A549 (cell line): ENCODE measurements at regions not wholly inside any gene's neighbourhood (a gene's known extent, or its start where the extent isn't known, plus 50 kb on each side); places are given as distances from the start of the nearest gene placed in this dataset.

Source experiments
- ATAC-seq, 2 experiments: fragments of 200-7000 bp in 1 of 2; fragments of >200 bp in 1 of 2; cut with Nextera tagmentation in 1 of 2; cut with Tn5 transposase in 1 of 2; 3 replicates each; pipeline versions ENCODE4 v1.8.0 to v1.9.1; 2018 to 2020; ENCODE audit warnings: mild to moderate bottlenecking in 1 of 2, moderate library complexity in 1 of 2
- CTCF ChIA-PET: fragments of 300-600 bp; sonication (Branson Sonifier 250); formaldehyde crosslinking; extraction: SDS; loops from one replicate; lab custom pipeline; 2021; ENCODE audit warnings: antibody characterized with exemption, inconsistent platforms; lab: Yijun Ruan, JAX
- POLR2A ChIA-PET: fragments of 350-600 bp; formaldehyde crosslinking; extraction: SDS; loops from one replicate; lab custom pipeline; 2021; ENCODE audit warnings: antibody characterized with exemption, inconsistent platforms; lab: Yijun Ruan, JAX
- DNase-seq, 2 experiments: peaks; one replicate each; pipeline versions ENCODE4 v3.0.0 to v3.0.0-alpha.2; 2011 to 2016; ENCODE audit warnings: low read depth in 1 of 2, low spot score in 1 of 2
- FAIRE-seq: peaks from 2 replicates; lab custom pipeline; 2011; peaks lifted over from hg19 to GRCh38; lab: Jason Lieb, UNC
- H3K27ac ChIP-seq, 2 experiments: fragments of >200 bp; sonication (Bioruptor Twin); formaldehyde crosslinking; 3 replicates each; pipeline ENCODE4 v1.5.1; 2016 to 2017
- H3K4me1 ChIP-seq: fragments of >200 bp; sonication (Bioruptor Twin); formaldehyde crosslinking; 3 replicates; pipeline ENCODE4 v1.6.1; 2016
- H3K4me2 ChIP-seq: fragments of >200 bp; sonication (Bioruptor Twin); formaldehyde crosslinking; 3 replicates; pipeline ENCODE4 v1.6.1; 2016
- H3K4me3 ChIP-seq: fragments of >200 bp; sonication (Bioruptor Twin); formaldehyde crosslinking; 3 replicates; pipeline ENCODE4 v1.5.1; 2016
- H3K9me3 ChIP-seq: fragments of >200 bp; sonication (Bioruptor Twin); formaldehyde crosslinking; 3 replicates; pipeline ENCODE4 v1.6.1; 2016
- BCL3 ChIP-seq: fragments of >200 bp; sonication (Bioruptor Twin); formaldehyde crosslinking; IDR thresholded peaks from 3 replicates; pipeline ENCODE4 v1.6.1; 2016
- CBX8 ChIP-seq: fragments of 200-600 bp; sonication (generic); IDR thresholded peaks from 2 replicates; pipeline ENCODE4 v1.6.1; 2016
- CEBPB ChIP-seq, 2 experiments: fragments of >200 bp in 1 of 2; sonication (Bioruptor Twin) in 1 of 2; formaldehyde crosslinking in 1 of 2; IDR thresholded peaks; 2 replicates each; pipeline ENCODE4 v1.6.1; 2012 to 2016
- CHD2 ChIP-seq: fragments of 150-350 bp; IDR thresholded peaks from 2 replicates; pipeline ENCODE4 v1.6.1; 2014; ENCODE audit warnings: low read length; ENCODE audit not compliant: partially characterized antibody
- CHD4 ChIP-seq: fragments of 200-600 bp; sonication (generic); IDR thresholded peaks from 2 replicates; pipeline ENCODE4 v1.6.1; 2016; ENCODE audit warnings: antibody characterized with exemption, mild to moderate bottlenecking, borderline replicate concordance
- CTCF ChIP-seq: fragments of >200 bp; sonication (Bioruptor Twin); formaldehyde crosslinking; IDR thresholded peaks from 3 replicates; pipeline ENCODE4 v1.5.1; 2016
- E2F6 ChIP-seq: IDR thresholded peaks from 2 replicates; pipeline ENCODE4 v1.6.1; 2012; ENCODE audit warnings: low read depth, borderline replicate concordance
- ELK1 ChIP-seq: fragments of 150-350 bp; IDR thresholded peaks from 2 replicates; pipeline ENCODE4 v1.6.1; 2014; ENCODE audit warnings: low read depth, mild to moderate bottlenecking, low read length
- EP300 ChIP-seq, 2 experiments: fragments of >200 bp; sonication (Bioruptor Twin); formaldehyde crosslinking; IDR thresholded peaks; 2 replicates in 1 of 2; 3 replicates in 1 of 2; pipeline ENCODE4 v1.6.1; 2016 to 2017
- ESRRA ChIP-seq: fragments of 150-350 bp; IDR thresholded peaks from 2 replicates; pipeline ENCODE4 v1.6.1; 2014; ENCODE audit warnings: mild to moderate bottlenecking, low read length, borderline replicate concordance
- FOSL2 ChIP-seq, 2 experiments: fragments of 450-650 bp in 1 of 2; fragments of >200 bp in 1 of 2; sonication (Bioruptor Twin) in 1 of 2; formaldehyde crosslinking; IDR thresholded peaks; 2 replicates each; pipeline versions ENCODE4 v1.5.0 to v1.6.1; 2016 to 2020; ENCODE audit warnings: mild to moderate bottlenecking in 1 of 2, moderate library complexity in 1 of 2
- GATA3 ChIP-seq: IDR thresholded peaks from 2 replicates; pipeline ENCODE4 v1.6.1; 2012; ENCODE audit warnings: borderline replicate concordance
- HDAC2 ChIP-seq: fragments of 200-600 bp; sonication (generic); IDR thresholded peaks from 2 replicates; pipeline ENCODE4 v1.6.1; 2016
- HES2 ChIP-seq: fragments of >200 bp; sonication (Bioruptor Twin); formaldehyde crosslinking; IDR thresholded peaks from 2 replicates; pipeline ENCODE4 v1.6.1; 2016
- HOXA7 ChIP-seq: fragments of 250-450 bp; sonication (Bioruptor Pico); IDR thresholded peaks from 2 replicates; pipeline ENCODE4 v1.5.0; 2020; ENCODE audit warnings: mild to moderate bottlenecking, moderate library complexity
- HOXB5 ChIP-seq: fragments of 250-450 bp; sonication (Bioruptor Pico); IDR thresholded peaks from 2 replicates; pipeline ENCODE4 v1.5.0; 2020; ENCODE audit warnings: mild to moderate bottlenecking, moderate library complexity
- KDM1A ChIP-seq: fragments of 200-600 bp; sonication (generic); IDR thresholded peaks from 2 replicates; pipeline ENCODE4 v1.6.1; 2016; ENCODE audit warnings: low read depth, mild to moderate bottlenecking
- MAFK ChIP-seq: fragments of 450-650 bp; IDR thresholded peaks from 2 replicates; pipeline ENCODE4 v1.6.1; 2014; ENCODE audit not compliant: partially characterized antibody
- MAZ ChIP-seq: fragments of 150-350 bp; IDR thresholded peaks from 2 replicates; pipeline ENCODE4 v1.6.1; 2014; ENCODE audit warnings: antibody characterized with exemption, low read depth, low read length, borderline replicate concordance
- NFE2L2 ChIP-seq: fragments of 150-350 bp; conservative IDR thresholded peaks from 2 replicates; pipeline ENCODE4 v1.6.1; 2014; ENCODE audit warnings: low read length
- PBX3 ChIP-seq: IDR thresholded peaks from 2 replicates; pipeline ENCODE4 v1.6.1; 2012
- PHF8 ChIP-seq: fragments of 200-600 bp; sonication (generic); IDR thresholded peaks from 2 replicates; pipeline ENCODE4 v1.6.1; 2016; ENCODE audit warnings: low read depth, mild to moderate bottlenecking, antibody characterized with exemption, moderate library complexity, borderline replicate concordance
- RAD21 ChIP-seq, 2 experiments: fragments of >200 bp in 1 of 2; sonication (Bioruptor Twin) in 1 of 2; formaldehyde crosslinking in 1 of 2; IDR thresholded peaks in 1 of 2; conservative IDR thresholded peaks in 1 of 2; 2 replicates in 1 of 2; 3 replicates in 1 of 2; pipeline ENCODE4 v1.6.1; 2012 to 2018; ENCODE audit warnings: inconsistent platforms in 1 of 2
- RCOR1 ChIP-seq: fragments of 150-350 bp; IDR thresholded peaks from 2 replicates; pipeline ENCODE4 v1.6.1; 2014; ENCODE audit warnings: antibody characterized with exemption, low read length, low read depth
- TP53 ChIP-seq: fragments of 250-450 bp; sonication (Bioruptor Pico); IDR thresholded peaks from 2 replicates; pipeline ENCODE4 v1.5.0; 2021; ENCODE audit warnings: mild to moderate bottlenecking, moderate library complexity
- ZC3H11A ChIP-seq: fragments of 450-650 bp; IDR thresholded peaks from 2 replicates; pipeline ENCODE4 v1.6.1; 2014; ENCODE audit warnings: antibody characterized with exemption, mild to moderate bottlenecking
- ZNF302 ChIP-seq: fragments of 250-450 bp; sonication (Bioruptor Pico); IDR thresholded peaks from 2 replicates; pipeline ENCODE4 v1.9.0; 2021; ENCODE audit warnings: inconsistent platforms, mild to moderate bottlenecking, moderate library complexity
- ZSCAN20 ChIP-seq: fragments of 250-450 bp; sonication (Bioruptor Pico); IDR thresholded peaks from 2 replicates; pipeline ENCODE4 v1.8.0; 2022; ENCODE audit warnings: mild to moderate bottlenecking, moderate library complexity
- WGBS: methylation state at CpG from one replicate; pipeline ENCODE4 v1.1.6; 2017; ENCODE audit errors: missing lambda C conversion rate; 5-methylcytosine and 5-hydroxymethylcytosine counted together

- no peak overlapping the region for H3K4me2 ChIP-seq
- 37% methylated on average over 2 of the region's 2 CpGs for WGBS
- no peak for FAIRE-seq
- no peaks in the 10 kb centered on the region for H3K4me1 ChIP-seq
- ATAC-seq: no peak
- no peak for DNase-seq
- H3K9me3 ChIP-seq: no peaks in the 10 kb centered on the region; the same call in 1 of the 3 replicates
- CTCF ChIA-PET: interaction anchor here (0.9 to 1.4 kb wide), 2 partner anchors 12 to 881 kb away, joined by 3 read pairs; no protein-coding TSS in a partner anchor
- no peak overlapping the region for H3K4me3 ChIP-seq
- TF ChIP-seq GATA3 (no peak), RAD21 (conservative IDR thresholded peaks at IDR 0.05 in 1 of 2, IDR thresholded peaks at IDR 0.05 in 1 of 2) (no peak), ZNF302 (CRISPR knock-in tag) (no peak), ELK1 (no peak), CBX8 (no peak), CEBPB (IDR thresholded peaks at IDR 0.05) (no peak), FOSL2 (IDR thresholded peaks at IDR 0.05) (no peak), FOSL2 (CRISPR knock-in tag; IDR thresholded peaks at IDR 0.05) (no peak), E2F6 (no peak), MAFK (no peak), HES2 (no peak), NFE2L2 (no peak), PBX3 (no peak), RCOR1 (no peak)
- no peak overlapping the region for H3K27ac ChIP-seq
- POLR2A ChIA-PET: no interaction called here
These were observed 65.1 kb downstream of the PTGR3 start for GRCh38 chr18:75143851-75144250.

- no peaks in the 10 kb centered on the region for H3K4me1 ChIP-seq
- H3K4me2 ChIP-seq: no peak overlapping the region
- TF ChIP-seq KDM1A (no peak), CTCF (no peak), HDAC2 (no peak), ESRRA (no peak), ZC3H11A (no peak), RCOR1 (no peak), MAZ (no peak), TP53 (CRISPR knock-in tag) (no peak), HES2 (no peak), RAD21 (conservative IDR thresholded peaks at IDR 0.05 in 1 of 2, IDR thresholded peaks at IDR 0.05 in 1 of 2) (no peak), BCL3 (no peak), CHD2 (no peak), CHD4 (no peak), HOXB5 (CRISPR knock-in tag) (no peak), ZSCAN20 (CRISPR knock-in tag) (no peak), EP300 (IDR thresholded peaks at IDR 0.05) (no peak), PHF8 (no peak), ZNF302 (CRISPR knock-in tag) (no peak), CBX8 (no peak), HOXA7 (CRISPR knock-in tag) (no peak)
- no peaks in the 10 kb centered on the region; the same call in 2 of the 3 replicates for H3K9me3 ChIP-seq
- no peak overlapping the region for H3K4me3 ChIP-seq
- no peak for DNase-seq
- no peak for ATAC-seq
- 72% methylated on average over 10 of the region's 10 CpGs for WGBS
- ChIA-PET POLR2A (no interaction called here), CTCF (interaction anchor here (1.4 kb wide), 1 partner anchor 9 kb away, joined by 5 read pairs; no protein-coding TSS in a partner anchor)
- FAIRE-seq: no peak
- H3K27ac ChIP-seq: no peak overlapping the region
These were observed 66.3 kb downstream of the PTGR3 start for GRCh38 chr18:75142677-75143076.
